Chondrocyte (in vitro differentiated cells): ENCODE measurements at regions not wholly inside any gene's neighbourhood (a gene's known extent, or its start where the extent isn't known, plus 50 kb on each side); places are given as distances from the start of the nearest gene placed in this dataset.

Experiments
- DNase-seq: peaks from one replicate; pipeline ENCODE4 v3.0.0; 2021; ENCODE audit warnings: mixed read lengths, low spot score
- H3K27ac Mint-ChIP-seq: one replicate; pipeline ENCODE4 v1.8.0; 2021; ENCODE audit warnings: mild to moderate bottlenecking, moderate library complexity, mixed read lengths; ENCODE audit not compliant: unreplicated experiment
- H3K27me3 Mint-ChIP-seq: 2 replicates; pipeline ENCODE4 v1.8.0; 2021; ENCODE audit warnings: low read depth, mixed read lengths
- H3K36me3 Mint-ChIP-seq: 2 replicates; pipeline ENCODE4 v1.8.0; 2021; ENCODE audit warnings: low read depth, mixed read lengths
- H3K4me1 Mint-ChIP-seq: 2 replicates; pipeline ENCODE4 v1.8.0; 2021; ENCODE audit warnings: low read depth, mild to moderate bottlenecking, mixed read lengths
- H3K4me3 Mint-ChIP-seq: one replicate; pipeline ENCODE4 v1.8.0; 2021; ENCODE audit warnings: mild to moderate bottlenecking, moderate library complexity, mixed read lengths; ENCODE audit not compliant: unreplicated experiment
- H3K9me3 Mint-ChIP-seq: 2 replicates; pipeline ENCODE4 v1.8.0; 2021; ENCODE audit warnings: low read depth, mixed read lengths
- CTCF ChIP-seq: fragments of 200-600 bp; sonication (generic); IDR thresholded peaks from 2 replicates; pipeline ENCODE4 v1.5.0; 2021; ENCODE audit warnings: antibody characterized with exemption, mild to moderate bottlenecking, moderate library complexity

GRCh38 chr10:3525832-3526449 is 259.1 kb downstream of the KLF6 start:
- TF ChIP-seq CTCF = no peak

GRCh38 chr10:3524086-3524960 is 260.7 kb downstream of the KLF6 start:
- Mint-ChIP-seq H3K9me3 (peaks cover 3% of the 10 kb centered on the region), H3K4me1 (peaks cover 46% of the 10 kb centered on the region), H3K27ac (no peak overlapping the region)

More at GRCh38 chr10:3525832-3526449, 259.1 kb downstream of the KLF6 start:
- Mint-ChIP-seq H3K27me3 (no peaks in the 10 kb centered on the region), H3K36me3 (no peaks in the 10 kb centered on the region), H3K4me1 (peaks cover 52% of the 10 kb centered on the region), H3K4me3 (peak overlapping the region; percentile 45), H3K9me3 (peaks cover 3% of the 10 kb centered on the region), H3K27ac (peak overlapping the region; percentile 96)
- no peak for DNase-seq

GRCh38 chr10:3523309-3524050 is 261.5 kb downstream of the KLF6 start:
- Mint-ChIP-seq H3K4me1 (peaks cover 40% of the 10 kb centered on the region), H3K27ac (no peak overlapping the region), H3K4me3 (no peak overlapping the region), H3K27me3 (no peaks in the 10 kb centered on the region), H3K9me3 (peaks cover 6% of the 10 kb centered on the region), H3K36me3 (no peaks in the 10 kb centered on the region)
- no peak for DNase-seq
- TF ChIP-seq CTCF = no peak

More at GRCh38 chr10:3524086-3524960, 260.7 kb downstream of the KLF6 start:
- DNase-seq = no peak
- no peak overlapping the region for H3K4me3 Mint-ChIP-seq
- H3K36me3 Mint-ChIP-seq = no peaks in the 10 kb centered on the region
- H3K27me3 Mint-ChIP-seq = no peaks in the 10 kb centered on the region
- peak; percentile 12 for TF ChIP-seq CTCF

GRCh38 chr10:3516923-3517255 is 268.1 kb downstream of the KLF6 start:
- H3K36me3 Mint-ChIP-seq = no peaks in the 10 kb centered on the region
- peaks cover 6% of the 10 kb centered on the region for H3K27me3 Mint-ChIP-seq
- no peak for TF ChIP-seq CTCF
- peaks cover 2% of the 10 kb centered on the region for H3K9me3 Mint-ChIP-seq
- no peak for DNase-seq
- no peak overlapping the region for H3K27ac Mint-ChIP-seq
- H3K4me3 Mint-ChIP-seq = peak overlapping the region; percentile 13
- peaks cover 11% of the 10 kb centered on the region for H3K4me1 Mint-ChIP-seq

- no peak for TF ChIP-seq CTCF
- H3K9me3 Mint-ChIP-seq = peaks cover 2% of the 10 kb centered on the region
- H3K36me3 Mint-ChIP-seq = no peaks in the 10 kb centered on the region
- peak overlapping the region; percentile 13 for H3K4me3 Mint-ChIP-seq
- H3K27ac Mint-ChIP-seq = no peak overlapping the region
- H3K27me3 Mint-ChIP-seq = peaks cover 6% of the 10 kb centered on the region
- DNase-seq = no peak
- peaks cover 11% of the 10 kb centered on the region for H3K4me1 Mint-ChIP-seq
These were observed 268.6 kb downstream of the KLF6 start for GRCh38 chr10:3516234-3516922.
